ENCODE measurements at regions not wholly inside any gene's neighbourhood (a gene's known extent, or its start where the extent isn't known, plus 50 kb on each side); places are given as distances from the start of the nearest gene placed in this dataset.

DNA sequence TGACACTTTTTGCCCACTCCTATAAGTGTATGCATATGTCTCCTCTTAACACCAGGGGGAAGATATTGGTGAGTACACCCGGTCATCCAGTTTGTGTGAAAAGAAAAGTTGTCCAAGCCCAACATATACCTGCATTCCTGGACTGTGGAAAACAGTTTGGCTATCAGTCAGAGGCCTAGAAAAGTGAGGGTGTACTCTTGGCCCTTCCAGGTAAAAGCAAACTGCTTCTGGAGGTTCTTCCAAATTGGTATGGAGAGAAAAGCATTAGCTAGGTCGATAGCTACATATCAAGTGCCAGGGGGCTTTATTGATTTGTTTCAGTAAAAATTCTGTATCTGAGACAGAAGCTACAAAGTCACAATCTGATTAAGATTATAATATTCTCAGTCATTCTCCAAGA lies 144.0 kb downstream of the SPTSSA start:
- TF ChIP-seq, protein P1, sequence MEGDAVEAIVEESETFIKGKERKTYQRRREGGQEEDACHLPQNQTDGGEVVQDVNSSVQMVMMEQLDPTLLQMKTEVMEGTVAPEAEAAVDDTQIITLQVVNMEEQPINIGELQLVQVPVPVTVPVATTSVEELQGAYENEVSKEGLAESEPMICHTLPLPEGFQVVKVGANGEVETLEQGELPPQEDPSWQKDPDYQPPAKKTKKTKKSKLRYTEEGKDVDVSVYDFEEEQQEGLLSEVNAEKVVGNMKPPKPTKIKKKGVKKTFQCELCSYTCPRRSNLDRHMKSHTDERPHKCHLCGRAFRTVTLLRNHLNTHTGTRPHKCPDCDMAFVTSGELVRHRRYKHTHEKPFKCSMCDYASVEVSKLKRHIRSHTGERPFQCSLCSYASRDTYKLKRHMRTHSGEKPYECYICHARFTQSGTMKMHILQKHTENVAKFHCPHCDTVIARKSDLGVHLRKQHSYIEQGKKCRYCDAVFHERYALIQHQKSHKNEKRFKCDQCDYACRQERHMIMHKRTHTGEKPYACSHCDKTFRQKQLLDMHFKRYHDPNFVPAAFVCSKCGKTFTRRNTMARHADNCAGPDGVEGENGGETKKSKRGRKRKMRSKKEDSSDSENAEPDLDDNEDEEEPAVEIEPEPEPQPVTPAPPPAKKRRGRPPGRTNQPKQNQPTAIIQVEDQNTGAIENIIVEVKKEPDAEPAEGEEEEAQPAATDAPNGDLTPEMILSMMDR (IDR thresholded peaks at IDR 0.05; ENCODE audit: low read depth, low read length) = no peak
- H3K27ac ChIP-seq = no peak overlapping the region
- H3K27me3 ChIP-seq (ENCODE audit: insufficient read depth, low read depth, severe bottlenecking) = no peaks in the 10 kb centered on the region
- no peaks in the 10 kb centered on the region for H3K36me3 ChIP-seq
- DNase-seq = no peak
- H3K9me3 ChIP-seq (ENCODE audit: severe bottlenecking) = no peaks in the 10 kb centered on the region
- no peak overlapping the region for H3K4me3 ChIP-seq (ENCODE audit: low read depth, low read length)

DNA sequence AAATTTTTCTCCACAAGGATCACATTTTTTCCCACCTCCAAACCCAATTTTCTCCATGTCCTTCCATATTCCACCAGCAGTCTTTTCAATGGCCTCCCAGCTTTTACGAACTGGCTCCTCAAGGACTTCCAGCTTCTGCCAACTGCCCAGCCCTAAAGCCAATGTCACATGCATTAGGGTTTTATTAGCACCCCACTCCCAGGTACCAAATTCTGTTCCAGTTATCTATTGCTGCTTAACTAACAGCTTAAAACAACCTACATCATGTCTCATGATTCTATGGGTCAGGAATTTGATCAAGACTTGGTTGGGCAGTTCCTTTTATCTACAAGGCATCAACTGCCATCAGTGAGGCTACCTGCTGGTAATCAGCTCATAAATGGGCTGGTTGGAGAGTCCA lies 151.3 kb downstream of the SPTSSA start:
- H3K27me3 ChIP-seq (ENCODE audit: insufficient read depth, low read depth, severe bottlenecking) = no peaks in the 10 kb centered on the region
- no peak overlapping the region for H3K27ac ChIP-seq
- no peak for DNase-seq
- TF ChIP-seq, protein P1 (IDR thresholded peaks at IDR 0.05; ENCODE audit: low read depth, low read length) = no peak
- no peaks in the 10 kb centered on the region for H3K9me3 ChIP-seq (ENCODE audit: severe bottlenecking)
- no peaks in the 10 kb centered on the region for H3K36me3 ChIP-seq
- H3K4me3 ChIP-seq (ENCODE audit: low read depth, low read length) = no peak overlapping the region

DNA sequence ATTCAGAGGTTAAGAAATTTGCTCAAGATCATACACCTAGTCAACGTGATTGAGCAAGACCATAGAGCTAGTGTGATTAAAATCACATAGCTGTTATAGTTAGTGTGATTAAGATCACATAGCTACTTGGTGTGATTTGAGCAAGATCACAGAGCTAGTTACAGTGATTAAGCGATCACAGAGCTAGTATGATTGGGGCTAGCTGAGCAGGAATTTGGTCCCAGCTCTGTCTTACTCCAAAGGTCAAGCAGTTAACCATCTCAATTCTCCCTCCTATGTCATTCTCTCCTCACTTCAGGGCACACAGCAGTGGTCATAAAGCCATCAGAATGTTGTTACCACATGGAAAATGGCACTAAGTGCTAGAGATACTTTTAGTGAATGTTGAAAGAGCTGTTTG lies 158.2 kb downstream of the SPTSSA start:
- TF ChIP-seq, protein P1 (IDR thresholded peaks at IDR 0.05; ENCODE audit: low read depth, low read length) = no peak
- H3K4me3 ChIP-seq (ENCODE audit: low read depth, low read length) = no peak overlapping the region
- H3K36me3 ChIP-seq = no peaks in the 10 kb centered on the region
- H3K9me3 ChIP-seq (ENCODE audit: severe bottlenecking) = no peaks in the 10 kb centered on the region
- H3K27ac ChIP-seq = no peak overlapping the region
- no peaks in the 10 kb centered on the region for H3K27me3 ChIP-seq (ENCODE audit: insufficient read depth, low read depth, severe bottlenecking)
- no peak for DNase-seq

DNA sequence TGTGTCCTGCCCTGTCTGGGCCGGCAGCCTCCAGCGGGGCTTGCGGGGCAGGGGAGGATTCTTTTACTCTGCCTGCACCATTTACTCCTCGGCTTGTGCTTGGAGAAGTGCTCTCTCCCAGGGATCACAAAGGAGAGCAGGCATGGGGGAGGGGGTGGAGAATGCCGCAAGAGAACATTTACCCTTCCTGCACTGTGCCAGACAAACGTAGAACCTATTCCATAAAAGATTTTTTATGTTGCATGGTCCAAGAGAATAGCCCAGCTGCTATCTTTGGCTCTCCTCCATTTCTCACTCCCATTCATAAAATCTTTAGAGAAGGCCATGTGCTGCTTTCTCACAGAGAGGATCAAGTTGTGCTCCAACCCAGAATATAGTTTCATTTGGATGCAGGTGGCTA lies 159.4 kb downstream of the SPTSSA start:
- no peak for DNase-seq
- TF ChIP-seq, protein P1 (IDR thresholded peaks at IDR 0.05; ENCODE audit: low read depth, low read length) = no peak
- H3K4me3 ChIP-seq (ENCODE audit: low read depth, low read length) = no peak overlapping the region
- no peaks in the 10 kb centered on the region for H3K36me3 ChIP-seq
- H3K9me3 ChIP-seq (ENCODE audit: severe bottlenecking) = no peaks in the 10 kb centered on the region
- no peaks in the 10 kb centered on the region for H3K27me3 ChIP-seq (ENCODE audit: insufficient read depth, low read depth, severe bottlenecking)
- no peak overlapping the region for H3K27ac ChIP-seq

DNA sequence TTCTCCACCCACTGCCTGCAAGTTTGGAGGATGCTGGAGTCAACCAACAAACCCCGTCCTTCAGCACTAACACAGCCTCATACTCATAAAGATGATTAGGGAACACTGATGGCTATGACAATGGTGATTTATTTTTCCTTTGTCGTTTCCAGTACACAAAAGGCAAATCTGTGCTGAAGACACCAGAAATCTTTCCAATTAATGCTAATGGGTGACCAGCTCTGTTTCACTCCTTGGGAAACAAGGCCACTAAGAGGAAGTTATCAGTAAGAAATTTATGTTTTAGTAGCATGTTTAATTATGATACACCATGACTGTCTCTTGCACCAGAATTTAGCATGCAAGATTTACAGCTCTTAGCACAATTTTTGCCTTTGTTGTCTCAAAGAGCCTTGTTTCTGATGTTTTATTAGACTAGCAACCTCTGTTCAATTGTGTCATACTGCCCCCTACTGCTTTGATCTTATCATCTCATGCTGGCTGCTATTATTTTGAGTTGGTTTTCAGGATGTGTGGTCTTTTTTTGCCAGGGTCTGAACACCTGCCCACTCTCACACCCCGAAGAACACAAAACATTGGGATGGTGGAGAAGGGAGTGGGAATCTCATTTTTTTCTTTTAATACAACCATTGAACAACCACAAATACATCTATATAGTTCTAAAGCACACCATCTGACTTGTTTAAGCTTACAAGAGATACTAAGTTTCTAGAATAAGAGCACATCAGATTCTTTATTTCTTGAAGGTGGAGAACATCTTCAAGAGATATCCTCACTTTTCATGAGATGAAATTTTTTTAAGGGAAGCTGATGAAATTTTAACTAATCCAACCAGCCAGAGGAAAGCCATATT lies 160.9 kb downstream of the SPTSSA start:
- peak; percentile 17 for DNase-seq
- H3K36me3 ChIP-seq = no peaks in the 10 kb centered on the region
- no peaks in the 10 kb centered on the region for H3K9me3 ChIP-seq (ENCODE audit: severe bottlenecking)

More for the DNA sequence above, 160.9 kb downstream of the SPTSSA start:
- H3K4me3 ChIP-seq (ENCODE audit: low read depth, low read length) = no peak overlapping the region
- no peak overlapping the region for H3K27ac ChIP-seq
- TF ChIP-seq, protein P1 (IDR thresholded peaks at IDR 0.05; ENCODE audit: low read depth, low read length) = peak; percentile 60
- no peaks in the 10 kb centered on the region for H3K27me3 ChIP-seq (ENCODE audit: insufficient read depth, low read depth, severe bottlenecking)
